GM12874 (cell line): ENCODE measurements at regions not wholly inside any gene's neighbourhood (a gene's known extent, or its start where the extent isn't known, plus 50 kb on each side); places are given as distances from the start of the nearest gene placed in this dataset.

Source experiments
- CTCF ChIP-seq: IDR thresholded peaks from 2 replicates; pipeline ENCODE4 v1.5.1; 2011; ENCODE audit warnings: low read depth, mild to moderate bottlenecking, control low read depth, low read length, moderate library complexity; ENCODE audit not compliant: insufficient read depth

GRCh38 chr15:25239471-25240345, 199.1 kb downstream of the UBE3A start:
- TF ChIP-seq CTCF, result no peak

- no peak for TF ChIP-seq CTCF
These were observed 198.3 kb downstream of the UBE3A start for GRCh38 chr15:25240461-25241021.

- no peak for TF ChIP-seq CTCF
These were observed 197.5 kb downstream of the UBE3A start for GRCh38 chr15:25241241-25241801.

- TF ChIP-seq CTCF, result no peak
These were observed 196.5 kb downstream of the UBE3A start for GRCh38 chr15:25242166-25242879.

GRCh38 chr15:25242957-25243799, 195.6 kb downstream of the UBE3A start:
- no peak for TF ChIP-seq CTCF

- TF ChIP-seq CTCF, result no peak
These were observed 195.1 kb downstream of the UBE3A start for GRCh38 chr15:25243800-25244097.
